ENCODE measurements at regions not wholly inside any gene's neighbourhood (a gene's known extent, or its start where the extent isn't known, plus 50 kb on each side); places are given as distances from the start of the nearest gene placed in this dataset.

DNA sequence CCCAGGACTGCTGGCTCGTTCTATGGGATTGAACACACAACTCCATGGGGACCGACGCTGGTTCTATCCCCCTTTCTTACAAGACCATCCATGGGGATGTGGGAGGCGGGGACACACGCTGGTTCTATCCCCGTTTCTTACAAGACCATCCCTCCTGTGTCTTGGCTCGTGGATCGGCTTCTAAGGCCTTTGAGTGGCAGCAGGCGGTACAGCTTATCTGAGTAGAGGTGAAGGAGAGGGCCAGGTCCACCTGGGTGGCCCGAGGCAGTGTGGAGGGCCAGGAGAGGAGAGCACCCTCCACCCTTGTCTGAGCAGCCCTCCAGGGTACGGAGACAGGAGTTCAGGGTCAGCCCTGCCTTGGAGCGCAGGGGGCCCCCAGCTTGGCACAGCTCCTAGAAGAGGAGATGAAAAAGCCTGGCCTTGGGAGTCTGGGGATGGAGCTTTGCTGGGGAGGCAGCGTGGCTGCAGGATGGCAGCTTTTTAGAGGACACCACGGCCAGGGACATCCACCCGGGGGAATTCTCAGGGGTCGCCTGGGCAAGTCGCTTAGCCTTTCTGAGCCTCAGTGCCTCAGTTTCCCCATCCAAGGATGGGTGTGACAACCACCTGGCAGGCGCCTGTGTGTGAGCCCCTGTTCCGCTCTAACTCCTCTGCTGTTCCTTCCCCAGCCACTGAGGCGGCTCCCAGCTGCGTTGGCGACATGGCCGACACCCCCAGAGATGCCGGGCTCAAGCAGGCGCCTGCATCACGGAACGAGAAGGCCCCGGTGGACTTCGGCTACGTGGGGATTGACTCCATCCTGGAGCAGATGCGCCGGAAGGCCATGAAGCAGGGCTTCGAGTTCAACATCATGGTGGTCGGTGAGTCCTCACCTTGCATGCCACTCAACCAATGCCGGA is 341.0 kb downstream of the SEC14L1 start:
- no peaks in the 10 kb centered on the region for H3K27me3 ChIP-seq (ENCODE audit: control insufficient read depth, insufficient read depth, low read length)
- peaks cover 15% of the 10 kb centered on the region for H3K4me1 ChIP-seq (ENCODE audit: control insufficient read depth, insufficient read depth, low read length)
- WGBS (ENCODE audit: insufficient coverage, insufficient read length): no CpG with 5 or more reads among the region's 35 CpGs
- H3K27ac ChIP-seq (ENCODE audit: low read length): no peak overlapping the region
- H3K9me3 ChIP-seq (ENCODE audit: control insufficient read depth, insufficient read depth, low read length): no peaks in the 10 kb centered on the region
- peaks cover 14% of the 10 kb centered on the region for H3K36me3 ChIP-seq (ENCODE audit: control insufficient read depth, insufficient read depth, low read length)
- no peak for DNase-seq (ENCODE audit: low read depth, low spot score)
- H3K4me3 ChIP-seq (ENCODE audit: low read length): no peak overlapping the region

DNA sequence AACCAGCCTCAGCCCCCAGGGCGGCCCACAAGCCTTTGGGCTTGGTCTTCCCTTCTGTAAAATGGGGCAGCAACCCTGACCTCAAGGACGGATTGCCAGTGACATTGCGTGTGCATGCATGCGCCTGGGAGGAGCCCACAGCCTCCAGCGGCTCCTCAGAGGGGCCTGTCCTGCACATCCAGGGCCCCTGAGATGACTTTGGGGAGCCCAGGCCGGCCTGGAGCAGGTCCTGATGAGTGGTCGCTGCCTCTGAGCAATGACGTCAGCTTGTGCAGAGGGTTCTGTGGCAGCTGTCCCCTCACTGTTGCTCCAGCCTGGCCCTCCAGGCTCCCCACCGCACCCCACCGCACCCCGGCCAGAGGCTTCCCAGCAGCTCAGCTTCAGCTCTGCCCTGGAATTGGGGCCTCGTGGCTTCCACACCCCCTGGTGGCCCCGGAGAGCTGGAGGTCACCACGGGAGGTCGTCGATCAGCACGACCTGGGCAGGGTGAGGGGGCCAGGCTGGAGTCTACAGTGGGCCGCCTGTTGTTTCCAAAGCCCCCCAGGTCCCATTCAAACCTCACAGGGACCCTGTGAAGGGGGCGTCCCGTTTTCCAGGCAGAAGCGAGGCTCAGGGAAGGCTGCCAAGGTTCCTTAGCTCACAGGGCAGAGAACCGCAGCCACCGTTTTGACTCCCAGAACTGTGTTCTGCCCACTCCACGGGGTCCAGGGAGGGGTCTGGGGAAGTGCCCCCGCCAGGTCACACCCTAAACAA is 341.8 kb downstream of the SEC14L1 start:
- Histone ChIP-seq H3K4me1 (ENCODE audit: control insufficient read depth, insufficient read depth, low read length) (peaks cover 12% of the 10 kb centered on the region), H3K27ac (ENCODE audit: low read length) (no peak overlapping the region), H3K4me3 (ENCODE audit: low read length) (no peak overlapping the region), H3K27me3 (ENCODE audit: control insufficient read depth, insufficient read depth, low read length) (no peaks in the 10 kb centered on the region), H3K9me3 (ENCODE audit: control insufficient read depth, insufficient read depth, low read length) (no peaks in the 10 kb centered on the region), H3K36me3 (ENCODE audit: control insufficient read depth, insufficient read depth, low read length) (peaks cover 15% of the 10 kb centered on the region)
- no CpG with 5 or more reads among the region's 25 CpGs for WGBS (ENCODE audit: insufficient coverage, insufficient read length)
- DNase-seq (ENCODE audit: low read depth, low spot score): no peak

DNA sequence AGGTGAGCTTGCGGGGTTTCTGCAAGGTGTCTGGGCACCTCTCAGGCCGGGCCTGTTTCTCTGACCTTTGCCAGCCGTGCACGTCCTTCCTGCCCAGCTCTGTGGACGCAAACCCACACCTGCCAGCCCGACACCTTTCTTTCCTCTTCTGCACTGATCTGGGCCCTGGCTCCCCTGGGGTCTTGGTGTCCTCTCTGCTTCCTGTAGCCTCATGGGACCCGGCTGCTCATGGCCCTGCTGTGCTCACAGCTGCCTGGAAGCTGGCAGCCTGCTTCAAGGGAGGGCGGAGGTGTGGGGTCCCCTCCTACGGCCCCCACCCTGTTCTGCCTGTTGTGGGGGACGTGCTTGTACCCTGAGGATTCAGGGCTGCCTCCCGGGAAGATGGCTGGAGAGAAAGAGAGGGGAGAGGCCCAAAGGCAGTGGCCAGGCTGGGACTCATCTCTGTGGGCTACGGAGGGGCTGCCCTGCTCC is 342.4 kb downstream of the SEC14L1 start:
- Histone ChIP-seq H3K27ac (ENCODE audit: low read length) (no peak overlapping the region), H3K9me3 (ENCODE audit: control insufficient read depth, insufficient read depth, low read length) (no peaks in the 10 kb centered on the region), H3K36me3 (ENCODE audit: control insufficient read depth, insufficient read depth, low read length) (peaks cover 18% of the 10 kb centered on the region), H3K4me3 (ENCODE audit: low read length) (no peak overlapping the region), H3K27me3 (ENCODE audit: control insufficient read depth, insufficient read depth, low read length) (no peaks in the 10 kb centered on the region), H3K4me1 (ENCODE audit: control insufficient read depth, insufficient read depth, low read length) (peaks cover 12% of the 10 kb centered on the region; the same call in 1 of the 2 replicates)
- no CpG with 5 or more reads among the region's 12 CpGs for WGBS (ENCODE audit: insufficient coverage, insufficient read length)
- DNase-seq (ENCODE audit: low read depth, low spot score): no peak

DNA sequence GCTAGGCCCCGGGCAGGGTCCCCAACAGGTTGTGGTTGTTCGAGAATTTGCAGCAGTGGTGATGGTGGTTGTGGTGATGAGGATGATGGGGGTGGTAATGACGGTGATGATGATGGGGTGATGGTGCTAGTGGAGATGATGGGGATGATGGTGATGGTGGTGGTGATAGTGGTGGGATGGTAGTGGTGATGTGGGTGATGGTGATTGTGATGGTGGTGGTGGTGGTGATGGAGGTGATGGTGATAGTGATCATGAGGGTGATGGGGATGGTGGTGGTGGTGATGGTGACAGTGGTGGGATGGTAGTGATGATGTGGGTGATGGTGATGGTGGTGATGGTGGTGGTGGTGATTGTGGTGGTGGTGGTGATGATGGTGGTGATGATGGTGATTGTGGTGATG is 343.3 kb downstream of the SEC14L1 start:
- Histone ChIP-seq H3K27ac (ENCODE audit: low read length) (no peak overlapping the region), H3K9me3 (ENCODE audit: control insufficient read depth, insufficient read depth, low read length) (no peaks in the 10 kb centered on the region), H3K27me3 (ENCODE audit: control insufficient read depth, insufficient read depth, low read length) (no peaks in the 10 kb centered on the region), H3K4me3 (ENCODE audit: low read length) (no peak overlapping the region), H3K36me3 (ENCODE audit: control insufficient read depth, insufficient read depth, low read length) (peaks cover 27% of the 10 kb centered on the region), H3K4me1 (ENCODE audit: control insufficient read depth, insufficient read depth, low read length) (peaks cover 10% of the 10 kb centered on the region; the same call in 1 of the 2 replicates)
- 100% methylated on average over 1 of the region's 3 CpGs for WGBS (ENCODE audit: insufficient coverage, insufficient read length)
- no peak for DNase-seq (ENCODE audit: low read depth, low spot score)

DNA sequence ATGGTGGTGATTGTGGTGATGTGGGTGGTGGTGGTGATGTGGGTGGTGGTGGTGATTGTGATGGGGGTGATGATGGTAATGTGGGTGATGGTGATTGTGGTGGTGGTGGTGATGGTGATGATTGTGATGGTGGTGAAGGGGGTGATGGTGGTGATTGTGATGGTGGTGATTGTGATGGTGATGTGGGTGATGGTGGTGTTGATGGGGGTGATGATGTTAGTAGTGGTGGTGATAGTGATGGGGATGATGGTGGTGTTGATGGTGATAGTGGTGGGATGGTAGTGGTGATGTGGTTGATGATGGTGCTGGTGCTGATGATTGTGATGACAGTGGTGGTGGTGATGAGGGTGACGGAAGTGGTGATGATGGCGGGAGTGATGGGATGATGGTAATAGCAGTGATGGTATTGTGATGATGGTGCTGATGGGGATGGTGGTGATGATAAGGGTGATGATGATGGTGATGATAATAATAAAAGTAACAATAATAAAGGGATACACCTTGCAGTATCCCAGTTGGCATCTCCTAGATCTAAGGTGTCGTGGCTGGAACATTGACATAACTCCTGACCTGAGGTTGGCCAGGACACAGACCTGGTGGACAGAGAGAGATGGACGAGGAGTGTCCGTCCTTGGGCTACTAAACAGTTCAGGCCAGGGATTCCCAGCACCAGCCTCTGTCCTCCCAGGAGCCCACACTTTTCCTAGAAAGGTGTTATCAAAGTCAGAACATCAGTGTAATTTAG is 344.5 kb downstream of the SEC14L1 start:
- Histone ChIP-seq H3K9me3 (ENCODE audit: control insufficient read depth, insufficient read depth, low read length) (no peaks in the 10 kb centered on the region), H3K36me3 (ENCODE audit: control insufficient read depth, insufficient read depth, low read length) (peaks cover 37% of the 10 kb centered on the region), H3K4me3 (ENCODE audit: low read length) (no peak overlapping the region), H3K4me1 (ENCODE audit: control insufficient read depth, insufficient read depth, low read length) (peaks cover 5% of the 10 kb centered on the region; the same call in 1 of the 2 replicates), H3K27ac (ENCODE audit: low read length) (no peak overlapping the region), H3K27me3 (ENCODE audit: control insufficient read depth, insufficient read depth, low read length) (no peaks in the 10 kb centered on the region)
- WGBS (ENCODE audit: insufficient coverage, insufficient read length): no CpG with 5 or more reads among the region's 5 CpGs
- no peak for DNase-seq (ENCODE audit: low read depth, low spot score)

DNA sequence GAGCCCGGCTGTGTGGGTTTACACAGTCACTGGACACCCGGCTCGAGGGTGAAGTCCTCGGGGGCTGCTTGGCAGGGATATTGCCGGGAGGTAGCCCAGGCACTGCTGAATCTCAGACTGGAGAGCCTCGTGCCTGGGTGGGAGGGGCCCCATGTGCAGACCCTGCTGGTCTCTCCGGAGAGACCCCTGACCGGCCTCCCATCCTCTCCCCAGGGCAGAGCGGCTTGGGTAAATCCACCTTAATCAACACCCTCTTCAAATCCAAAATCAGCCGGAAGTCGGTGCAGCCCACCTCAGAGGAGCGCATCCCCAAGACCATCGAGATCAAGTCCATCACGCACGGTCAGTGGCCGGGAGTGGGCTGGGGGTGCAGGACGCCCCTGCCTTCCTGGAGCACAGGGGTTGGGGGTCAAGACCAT is 346.5 kb downstream of the SEC14L1 start:
- no peak overlapping the region for H3K27ac ChIP-seq (ENCODE audit: low read length)
- no peaks in the 10 kb centered on the region for H3K4me1 ChIP-seq (ENCODE audit: control insufficient read depth, insufficient read depth, low read length)
- H3K36me3 ChIP-seq (ENCODE audit: control insufficient read depth, insufficient read depth, low read length): peaks cover 42% of the 10 kb centered on the region
- WGBS (ENCODE audit: insufficient coverage, insufficient read length): no CpG with 5 or more reads among the region's 17 CpGs
- no peak overlapping the region for H3K4me3 ChIP-seq (ENCODE audit: low read length)
- H3K9me3 ChIP-seq (ENCODE audit: control insufficient read depth, insufficient read depth, low read length): no peaks in the 10 kb centered on the region
- H3K27me3 ChIP-seq (ENCODE audit: control insufficient read depth, insufficient read depth, low read length): no peaks in the 10 kb centered on the region
- no peak for DNase-seq (ENCODE audit: low read depth, low spot score)

DNA sequence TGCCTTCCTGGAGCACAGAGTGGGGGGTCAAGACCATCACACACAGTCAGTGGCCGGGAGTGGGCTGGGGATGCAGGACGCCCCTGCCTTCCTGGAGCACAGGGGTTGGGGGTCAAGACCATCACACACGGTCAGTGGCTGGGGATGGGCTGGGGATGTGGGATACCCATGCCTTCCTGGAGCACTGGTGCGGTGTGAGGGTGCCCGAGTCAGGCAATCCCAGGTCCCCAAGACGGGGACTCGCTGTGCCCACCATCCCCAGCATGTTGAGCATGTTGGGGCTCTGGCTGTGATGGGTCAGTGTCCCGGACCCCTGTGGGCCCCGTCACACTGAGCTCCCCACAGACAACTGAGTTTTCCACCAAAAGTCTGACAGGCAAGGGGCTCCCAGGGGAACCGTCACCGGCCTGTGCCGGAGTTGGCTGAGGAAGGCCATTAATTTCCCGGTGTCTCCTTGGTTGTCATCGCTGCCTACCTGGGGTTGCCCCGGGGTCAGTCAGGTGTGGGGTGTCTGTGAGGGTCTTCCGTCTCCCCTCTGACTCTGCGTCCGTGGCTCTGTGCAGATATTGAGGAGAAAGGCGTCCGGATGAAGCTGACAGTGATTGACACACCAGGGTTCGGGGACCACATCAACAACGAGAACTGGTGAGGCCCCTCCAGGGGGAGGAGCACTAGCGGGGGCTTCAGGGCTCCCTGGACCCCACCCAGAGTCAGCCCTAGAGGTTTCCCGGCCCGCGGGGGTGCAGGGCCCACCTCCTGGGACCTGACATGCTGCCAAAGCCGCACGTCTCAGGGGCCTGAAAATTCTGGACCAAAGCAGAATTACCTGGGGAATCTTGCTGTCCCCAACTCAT is 347.1 kb downstream of the SEC14L1 start:
- WGBS (ENCODE audit: insufficient coverage, insufficient read length): no CpG with 5 or more reads among the region's 28 CpGs
- Histone ChIP-seq H3K27ac (ENCODE audit: low read length) (no peak overlapping the region), H3K36me3 (ENCODE audit: control insufficient read depth, insufficient read depth, low read length) (peaks cover 38% of the 10 kb centered on the region), H3K27me3 (ENCODE audit: control insufficient read depth, insufficient read depth, low read length) (no peaks in the 10 kb centered on the region), H3K9me3 (ENCODE audit: control insufficient read depth, insufficient read depth, low read length) (no peaks in the 10 kb centered on the region), H3K4me1 (ENCODE audit: control insufficient read depth, insufficient read depth, low read length) (no peaks in the 10 kb centered on the region), H3K4me3 (ENCODE audit: low read length) (no peak overlapping the region)
- no peak for DNase-seq (ENCODE audit: low read depth, low spot score)

DNA sequence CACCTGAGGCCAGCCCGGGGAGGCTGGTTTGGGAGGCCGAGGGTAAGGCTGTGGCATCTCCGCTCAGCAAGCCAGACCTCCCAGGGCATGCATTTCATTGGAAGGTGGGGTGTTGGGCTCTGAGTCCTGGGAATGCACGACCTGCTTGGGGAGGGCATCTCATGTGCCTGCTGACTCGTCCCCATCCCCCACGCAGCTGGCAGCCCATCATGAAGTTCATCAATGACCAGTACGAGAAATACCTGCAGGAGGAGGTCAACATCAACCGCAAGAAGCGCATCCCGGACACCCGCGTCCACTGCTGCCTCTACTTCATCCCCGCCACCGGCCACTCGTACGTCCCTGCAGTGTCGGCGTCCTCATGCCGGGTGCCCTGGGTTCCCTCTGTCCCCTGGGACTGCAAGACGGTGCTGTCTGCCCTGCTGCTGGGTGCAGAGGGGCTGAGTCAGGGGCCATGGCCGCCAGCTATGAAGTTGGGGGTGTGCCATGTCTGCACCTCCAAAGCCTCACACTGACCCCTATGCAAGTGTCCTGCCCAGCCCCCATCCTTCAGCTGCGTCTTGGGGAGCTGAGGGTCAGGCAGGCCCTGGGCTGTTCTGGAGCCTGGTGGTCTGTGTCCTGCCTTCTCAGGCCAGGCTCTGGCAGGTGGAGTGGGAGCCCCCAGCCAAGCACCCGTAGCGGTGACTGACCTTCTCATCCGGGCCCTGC is 347.9 kb downstream of the SEC14L1 start:
- Histone ChIP-seq H3K27ac (ENCODE audit: low read length) (no peak overlapping the region), H3K27me3 (ENCODE audit: control insufficient read depth, insufficient read depth, low read length) (no peaks in the 10 kb centered on the region), H3K36me3 (ENCODE audit: control insufficient read depth, insufficient read depth, low read length) (peaks cover 36% of the 10 kb centered on the region), H3K9me3 (ENCODE audit: control insufficient read depth, insufficient read depth, low read length) (no peaks in the 10 kb centered on the region), H3K4me1 (ENCODE audit: control insufficient read depth, insufficient read depth, low read length) (no peaks in the 10 kb centered on the region), H3K4me3 (ENCODE audit: low read length) (no peak overlapping the region)
- no peak for DNase-seq (ENCODE audit: low read depth, low spot score)
- no CpG with 5 or more reads among the region's 25 CpGs for WGBS (ENCODE audit: insufficient coverage, insufficient read length)

DNA sequence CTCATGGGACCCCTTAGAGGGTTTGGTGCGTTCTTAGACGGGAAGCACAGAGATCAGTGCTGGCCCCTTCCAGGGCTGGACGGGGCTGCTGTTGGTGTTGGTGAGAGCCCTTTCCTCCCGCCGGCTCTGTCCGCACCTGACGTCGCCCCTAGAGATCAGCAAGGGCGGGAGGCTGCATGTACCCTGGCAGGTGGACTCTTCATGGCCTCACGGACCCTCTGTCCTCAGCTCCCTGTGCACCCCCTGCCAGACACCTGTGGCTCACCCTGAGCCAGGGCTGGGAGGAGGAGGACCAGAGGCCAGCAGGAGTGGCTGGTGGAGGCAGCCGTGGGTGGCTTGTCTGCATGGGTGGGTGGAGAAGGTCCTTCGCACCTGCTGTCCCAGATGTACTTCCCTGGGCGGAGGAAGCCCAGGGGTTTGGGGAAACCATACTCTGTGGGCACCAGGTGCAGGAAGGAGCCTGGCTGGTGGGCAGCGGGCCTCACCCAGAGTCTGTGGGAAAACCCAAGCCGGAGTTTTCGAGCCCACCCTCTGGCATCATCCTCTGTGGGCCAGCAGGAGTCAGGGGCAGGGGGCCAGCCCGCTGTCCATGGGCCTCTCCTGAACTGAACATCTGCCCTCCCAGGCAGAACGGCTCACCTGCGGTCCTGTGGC is 348.6 kb downstream of the SEC14L1 start:
- Histone ChIP-seq H3K9me3 (ENCODE audit: control insufficient read depth, insufficient read depth, low read length) (no peaks in the 10 kb centered on the region), H3K27me3 (ENCODE audit: control insufficient read depth, insufficient read depth, low read length) (no peaks in the 10 kb centered on the region), H3K4me1 (ENCODE audit: control insufficient read depth, insufficient read depth, low read length) (no peaks in the 10 kb centered on the region), H3K4me3 (ENCODE audit: low read length) (no peak overlapping the region), H3K27ac (ENCODE audit: low read length) (no peak overlapping the region), H3K36me3 (ENCODE audit: control insufficient read depth, insufficient read depth, low read length) (peaks cover 36% of the 10 kb centered on the region)
- no CpG with 5 or more reads among the region's 19 CpGs for WGBS (ENCODE audit: insufficient coverage, insufficient read length)
- DNase-seq (ENCODE audit: low read depth, low spot score): no peak

Data from iPS DF 6.9 (cell line).